Sigmoid colon (tissue), 4 donors: ENCODE measurements at regions not wholly inside any gene's neighbourhood (a gene's known extent, or its start where the extent isn't known, plus 50 kb on each side); places are given as distances from the start of the nearest gene placed in this dataset.

Experiments
- CTCF ChIP-seq, 4 experiments: fragments of 450-650 bp in 3 of 4; fragments of 200-600 bp in 1 of 4; IDR thresholded peaks; one replicate each; pipeline ENCODE4 v1.5.1; 2016 to 2019; ENCODE audit warnings: antibody characterized with exemption in 4 of 4, mild to moderate bottlenecking in 3 of 4, moderate library complexity in 2 of 4
- EP300 ChIP-seq, 4 donors: sonication (generic); formaldehyde crosslinking; IDR thresholded peaks; one replicate each; pipeline ENCODE4 v1.6.1; 2017; ENCODE audit warnings: antibody characterized with exemption in 4 of 4

- TF ChIP-seq CTCF (IDR thresholded peaks at IDR 0.05) (no peak), EP300 (IDR thresholded peaks at IDR 0.05) (no peak)
These were observed 208.2 kb downstream of the DMRTA1 start for GRCh38 chr9:22654833-22655232.
